ENCODE measurements at regions not wholly inside any gene's neighbourhood (a gene's known extent, or its start where the extent isn't known, plus 50 kb on each side); places are given as distances from the start of the nearest gene placed in this dataset.

- no peaks in the 10 kb centered on the region for H3K4me1 Mint-ChIP-seq (ENCODE audit: low read depth, unreplicated experiment)
- H3K4me3 ChIP-seq (ENCODE audit: low read depth, low read length) = no peak overlapping the region
- H3K27me3 ChIP-seq (replicated peaks; ENCODE audit: control insufficient read depth, insufficient read depth, low read length) = no peaks in the 10 kb centered on the region
- no peak for DNase-seq
- no peaks in the 10 kb centered on the region for H3K9me3 ChIP-seq
- no peaks in the 10 kb centered on the region for H3K9me3 Mint-ChIP-seq (ENCODE audit: unreplicated experiment)
- POLR2A ChIA-PET = no interaction called here
- CTCF ChIA-PET = no interaction called here
- BruUV-seq (replicated peaks) = no TSS peak
- no peaks in the 10 kb centered on the region for H3K4me1 ChIP-seq
- H3K4me3 Mint-ChIP-seq (ENCODE audit: unreplicated experiment) = no peak overlapping the region
- H3K36me3 Mint-ChIP-seq (ENCODE audit: insufficient read depth, unreplicated experiment) = no peaks in the 10 kb centered on the region
- no peaks in the 10 kb centered on the region for H3K27me3 Mint-ChIP-seq (ENCODE audit: insufficient read depth, unreplicated experiment)
- H3K27ac Mint-ChIP-seq (ENCODE audit: unreplicated experiment) = no peak overlapping the region
- intact Hi-C loops (cut with micrococcal nuclease; ENCODE audit: unreplicated experiment) = no loop called here
- H3K36me3 ChIP-seq (ENCODE audit: control insufficient read depth, insufficient read depth, low read length) = no peaks in the 10 kb centered on the region
- TF ChIP-seq CTCF (IDR thresholded peaks at IDR 0.05; ENCODE audit: insufficient read depth in 1 of 2, low read depth in 1 of 2, low read length in 1 of 2, severe bottlenecking in 1 of 2, unreplicated experiment in 1 of 2) = no peak
Measured at GRCh38 chr3:162175145-162175544, 678.5 kb downstream of the OTOL1 start.

DNA sequence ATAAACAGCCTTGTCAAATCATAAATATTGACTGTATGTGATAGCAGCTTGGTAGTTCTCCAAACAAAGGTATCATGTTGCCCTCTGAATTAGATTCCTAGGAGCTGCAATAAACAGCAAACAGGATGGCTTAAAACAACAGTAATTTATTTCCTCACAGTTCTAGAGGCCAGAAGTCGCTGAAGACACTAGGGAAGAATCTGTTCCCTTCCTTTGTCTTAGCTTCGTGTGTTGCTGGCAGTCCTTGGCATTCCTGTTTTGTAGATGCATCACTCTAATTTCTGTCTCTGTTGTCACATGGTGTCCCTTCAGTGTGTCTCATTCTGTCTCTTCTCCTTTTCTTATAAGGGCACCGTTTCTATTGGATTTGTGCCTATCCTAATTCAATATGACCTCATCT is 679.3 kb downstream of the OTOL1 start:
- H3K27me3 Mint-ChIP-seq (ENCODE audit: insufficient read depth, unreplicated experiment) = no peaks in the 10 kb centered on the region
- ChIA-PET POLR2A (no interaction called here), CTCF (no interaction called here)
- Histone ChIP-seq H3K4me3 (ENCODE audit: low read depth, low read length) (no peak overlapping the region), H3K36me3 (ENCODE audit: control insufficient read depth, insufficient read depth, low read length) (no peaks in the 10 kb centered on the region), H3K9me3 (no peaks in the 10 kb centered on the region), H3K4me1 (no peaks in the 10 kb centered on the region), H3K27me3 (replicated peaks; ENCODE audit: control insufficient read depth, insufficient read depth, low read length) (no peaks in the 10 kb centered on the region)
- H3K9me3 Mint-ChIP-seq (ENCODE audit: unreplicated experiment) = no peaks in the 10 kb centered on the region
- H3K27ac Mint-ChIP-seq (ENCODE audit: unreplicated experiment) = no peak overlapping the region
- BruUV-seq (replicated peaks) = no TSS peak
- no peak for DNase-seq
- no peaks in the 10 kb centered on the region for H3K36me3 Mint-ChIP-seq (ENCODE audit: insufficient read depth, unreplicated experiment)
- H3K4me3 Mint-ChIP-seq (ENCODE audit: unreplicated experiment) = no peak overlapping the region
- no peaks in the 10 kb centered on the region for H3K4me1 Mint-ChIP-seq (ENCODE audit: low read depth, unreplicated experiment)
- intact Hi-C loops (cut with micrococcal nuclease; ENCODE audit: unreplicated experiment) = no loop called here
- no peak for TF ChIP-seq CTCF (IDR thresholded peaks at IDR 0.05; ENCODE audit: insufficient read depth in 1 of 2, low read depth in 1 of 2, low read length in 1 of 2, severe bottlenecking in 1 of 2, unreplicated experiment in 1 of 2)

DNA sequence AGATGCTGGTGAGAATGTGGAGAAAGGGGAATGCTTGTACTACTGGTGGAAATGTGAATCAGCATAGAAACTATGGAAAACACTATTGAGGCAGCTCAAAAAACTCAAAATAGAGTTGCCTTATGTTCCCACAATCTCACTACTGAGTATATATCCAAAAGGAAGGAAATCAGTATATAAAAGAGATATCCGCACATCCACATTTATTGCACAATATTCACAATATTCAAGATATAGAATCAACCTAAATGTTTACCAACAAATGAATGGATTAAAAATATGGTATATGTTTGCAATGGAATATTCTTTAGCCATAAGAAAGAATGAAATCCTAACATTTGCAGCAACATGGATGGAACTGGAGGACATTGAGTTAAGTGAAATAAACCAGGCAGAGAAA is 686.8 kb downstream of the OTOL1 start:
- no peak overlapping the region for H3K27ac Mint-ChIP-seq (ENCODE audit: unreplicated experiment)
- Histone ChIP-seq H3K36me3 (ENCODE audit: control insufficient read depth, insufficient read depth, low read length) (no peaks in the 10 kb centered on the region), H3K27me3 (replicated peaks; ENCODE audit: control insufficient read depth, insufficient read depth, low read length) (no peaks in the 10 kb centered on the region), H3K9me3 (no peaks in the 10 kb centered on the region), H3K4me3 (ENCODE audit: low read depth, low read length) (no peak overlapping the region), H3K4me1 (no peaks in the 10 kb centered on the region)
- intact Hi-C loops (cut with micrococcal nuclease; ENCODE audit: unreplicated experiment) = no loop called here
- no peaks in the 10 kb centered on the region for H3K27me3 Mint-ChIP-seq (ENCODE audit: insufficient read depth, unreplicated experiment)
- no peak for TF ChIP-seq CTCF (IDR thresholded peaks at IDR 0.05; ENCODE audit: insufficient read depth in 1 of 2, low read depth in 1 of 2, low read length in 1 of 2, severe bottlenecking in 1 of 2, unreplicated experiment in 1 of 2)
- no peaks in the 10 kb centered on the region for H3K4me1 Mint-ChIP-seq (ENCODE audit: low read depth, unreplicated experiment)
- no peaks in the 10 kb centered on the region for H3K9me3 Mint-ChIP-seq (ENCODE audit: unreplicated experiment)
- no peaks in the 10 kb centered on the region for H3K36me3 Mint-ChIP-seq (ENCODE audit: insufficient read depth, unreplicated experiment)
- no peak for DNase-seq
- BruUV-seq (replicated peaks) = no TSS peak
- CTCF ChIA-PET = no interaction called here
- POLR2A ChIA-PET = no interaction called here
- H3K4me3 Mint-ChIP-seq (ENCODE audit: unreplicated experiment) = no peak overlapping the region
